Activated T-helper 2 cell treated with anti-CD3 and anti-CD28 coated beads, Interferon-gamma antibody, Interleukin-2, Interleukin-4, amounts not matched to agents 10 μg/mL and 5 μg/mL and 100 μg/mL, durations not matched to agents 14 hours and 24 hours and 36 hours (primary cell): ENCODE measurements at regions not wholly inside any gene's neighbourhood (a gene's known extent, or its start where the extent isn't known, plus 50 kb on each side); places are given as distances from the start of the nearest gene placed in this dataset.
"Not testable (repeated sequence)": the region's sequence is repeated elsewhere in the genome, so short reads cannot be mapped to it uniquely, and the experiment has no call there.

Experiments
- DNase-seq: peaks from one replicate; pipeline ENCODE4 v3.0.0; 2021; ENCODE audit warnings: low spot score
- H3K27ac Mint-ChIP-seq: one replicate; pipeline ENCODE4 v1.8.0; 2021; ENCODE audit warnings: mixed read lengths
- H3K27me3 Mint-ChIP-seq: one replicate; pipeline ENCODE4 v1.8.0; 2021; ENCODE audit warnings: low read depth, mixed read lengths
- H3K36me3 Mint-ChIP-seq: one replicate; pipeline ENCODE4 v1.8.0; 2021; ENCODE audit warnings: low read depth, mixed read lengths
- H3K4me1 Mint-ChIP-seq: one replicate; pipeline ENCODE4 v1.8.0; 2021; ENCODE audit warnings: low read depth, mixed read lengths
- H3K4me3 Mint-ChIP-seq: one replicate; pipeline ENCODE4 v1.8.0; 2021; ENCODE audit warnings: low read depth, mild to moderate bottlenecking, moderate library complexity, mixed read lengths
- H3K9me3 Mint-ChIP-seq: one replicate; pipeline ENCODE4 v1.8.0; 2021; ENCODE audit warnings: mixed read lengths
- intact Hi-C: fragments of 100-400 bp; cut with micrococcal nuclease; formaldehyde crosslinking; loops from one replicate; pipeline ENCODE4 v1.15.1; 2023

DNA sequence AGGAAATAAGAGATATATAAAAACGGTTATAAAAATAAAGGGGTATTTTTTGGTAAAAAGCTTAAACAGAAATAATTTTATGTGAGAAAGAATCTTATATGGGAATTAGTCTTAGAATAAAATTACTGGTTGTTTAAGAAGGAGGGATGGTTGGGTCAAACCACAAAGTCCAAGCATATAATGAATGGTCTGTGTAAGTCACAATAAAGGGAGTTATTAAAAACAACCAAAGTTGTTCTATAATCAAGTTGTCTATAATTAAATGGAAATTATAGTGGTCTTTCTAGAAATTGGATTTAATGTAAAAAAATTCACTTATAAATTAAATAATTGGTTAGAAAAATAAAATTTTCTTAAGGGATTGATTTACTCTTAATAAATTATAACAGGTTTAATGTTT is 304.8 kb downstream of the POM121L12 start:
- Mint-ChIP-seq H3K36me3 (no peaks in the 10 kb centered on the region), H3K27me3 (no peaks in the 10 kb centered on the region), H3K4me1 (no peaks in the 10 kb centered on the region), H3K9me3 (peaks cover 43% of the 10 kb centered on the region), H3K4me3 (no peak overlapping the region), H3K27ac (no peak overlapping the region)
- intact Hi-C loops: no loop called here
- no peak for DNase-seq

DNA sequence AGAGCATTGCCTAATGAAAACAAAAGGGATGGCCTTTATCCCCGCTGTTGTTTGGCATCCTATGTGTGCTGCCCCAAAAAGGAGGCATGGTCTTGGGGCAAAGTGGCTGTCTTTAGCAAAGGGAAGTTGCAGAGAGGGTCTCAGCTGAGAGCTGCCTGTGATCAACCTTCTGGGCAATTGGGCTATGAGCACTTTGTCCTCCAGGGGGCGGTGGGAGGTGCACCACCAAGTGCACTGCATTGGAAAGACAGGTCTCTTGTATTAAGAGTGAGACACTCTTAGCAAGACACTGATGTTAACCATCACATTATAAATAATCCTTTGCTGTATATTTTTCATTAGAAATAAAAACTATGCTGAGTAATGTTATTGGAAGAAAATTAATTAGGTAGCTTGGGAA is 314.8 kb downstream of the POM121L12 start:
- H3K4me1 Mint-ChIP-seq: no peaks in the 10 kb centered on the region
- no peaks in the 10 kb centered on the region for H3K27me3 Mint-ChIP-seq
- peaks cover 42% of the 10 kb centered on the region for H3K9me3 Mint-ChIP-seq
- H3K4me3 Mint-ChIP-seq: no peak overlapping the region
- H3K27ac Mint-ChIP-seq: no peak overlapping the region
- no peak for DNase-seq
- intact Hi-C loops: no loop called here
- no peaks in the 10 kb centered on the region for H3K36me3 Mint-ChIP-seq

GRCh38 chr7:53351681-53352080 is 316.2 kb downstream of the POM121L12 start:
- Mint-ChIP-seq H3K4me1 (no peaks in the 10 kb centered on the region), H3K36me3 (no peaks in the 10 kb centered on the region), H3K27ac (no peak overlapping the region), H3K27me3 (no peaks in the 10 kb centered on the region), H3K4me3 (no peak overlapping the region), H3K9me3 (peaks cover 50% of the 10 kb centered on the region)
- intact Hi-C loops: no loop called here
- DNase-seq: no peak

- Mint-ChIP-seq H3K36me3 (no peaks in the 10 kb centered on the region), H3K27me3 (no peaks in the 10 kb centered on the region), H3K4me1 (no peaks in the 10 kb centered on the region), H3K4me3 (no peak overlapping the region), H3K27ac (no peak overlapping the region), H3K9me3 (peaks cover 45% of the 10 kb centered on the region)
- DNase-seq: no peak
- intact Hi-C loops: no loop called here
Measured at GRCh38 chr7:53358269-53358668, 322.8 kb downstream of the POM121L12 start.

DNA sequence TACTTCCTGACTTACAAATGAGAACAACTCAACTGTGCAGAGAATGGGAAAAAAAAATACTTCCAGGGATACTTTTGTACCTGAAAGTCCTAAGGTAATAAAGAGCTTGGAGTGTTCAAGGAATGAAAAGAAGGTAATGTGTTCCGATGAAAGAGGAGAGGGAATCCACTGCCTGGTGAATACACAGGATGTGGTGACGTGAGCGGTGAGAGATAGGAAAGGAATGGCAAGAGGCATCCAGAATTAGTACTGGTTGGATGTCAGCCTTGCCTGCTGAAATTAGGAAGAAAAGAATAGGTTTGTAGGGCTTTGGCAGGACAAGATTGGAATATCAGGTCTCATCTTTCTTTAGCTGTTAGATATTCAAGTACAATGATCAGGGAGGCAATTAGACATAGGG is 347.7 kb downstream of the POM121L12 start:
- intact Hi-C loops: no loop called here
- Mint-ChIP-seq H3K4me3 (no peak overlapping the region), H3K27ac (no peak overlapping the region), H3K36me3 (no peaks in the 10 kb centered on the region), H3K4me1 (no peaks in the 10 kb centered on the region), H3K27me3 (no peaks in the 10 kb centered on the region), H3K9me3 (peaks cover 52% of the 10 kb centered on the region)
- DNase-seq: no peak

- intact Hi-C loops, H3K36me3 Mint-ChIP-seq, DNase-seq, H3K4me1 Mint-ChIP-seq, H3K27ac Mint-ChIP-seq, H3K4me3 Mint-ChIP-seq, H3K27me3 Mint-ChIP-seq: not testable (repeated sequence)
- peaks cover 42% of the 10 kb centered on the region for H3K9me3 Mint-ChIP-seq
Measured at GRCh38 chr7:53385239-53385638, 349.8 kb downstream of the POM121L12 start.

- DNase-seq: no peak
- Mint-ChIP-seq H3K4me1 (no peaks in the 10 kb centered on the region), H3K4me3 (no peak overlapping the region), H3K9me3 (peaks cover 52% of the 10 kb centered on the region), H3K27ac (no peak overlapping the region), H3K27me3 (no peaks in the 10 kb centered on the region), H3K36me3 (no peaks in the 10 kb centered on the region)
- intact Hi-C loops: no loop called here
Measured at GRCh38 chr7:53387515-53387914, 352.1 kb downstream of the POM121L12 start.

DNA sequence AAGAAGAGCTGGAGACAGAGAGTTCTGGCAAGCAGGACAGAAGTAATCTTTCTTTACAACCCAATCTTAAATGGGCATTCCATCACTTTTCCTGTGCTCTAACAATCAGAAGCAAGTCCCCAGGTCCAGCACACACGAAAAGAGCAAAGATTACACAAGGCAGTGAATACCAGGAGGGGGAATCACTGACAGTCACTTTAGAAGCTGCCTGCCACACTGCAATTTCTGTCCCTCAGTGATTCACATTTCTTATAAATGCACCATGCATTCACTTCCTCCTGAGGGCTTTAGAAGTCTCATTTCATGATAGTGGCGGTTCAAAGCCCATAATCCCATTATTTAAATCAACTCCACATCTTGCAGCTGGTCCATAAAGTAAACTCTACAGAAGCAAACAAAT is 362.5 kb downstream of the POM121L12 start:
- no peak overlapping the region for H3K27ac Mint-ChIP-seq
- intact Hi-C loops: no loop called here

DNA sequence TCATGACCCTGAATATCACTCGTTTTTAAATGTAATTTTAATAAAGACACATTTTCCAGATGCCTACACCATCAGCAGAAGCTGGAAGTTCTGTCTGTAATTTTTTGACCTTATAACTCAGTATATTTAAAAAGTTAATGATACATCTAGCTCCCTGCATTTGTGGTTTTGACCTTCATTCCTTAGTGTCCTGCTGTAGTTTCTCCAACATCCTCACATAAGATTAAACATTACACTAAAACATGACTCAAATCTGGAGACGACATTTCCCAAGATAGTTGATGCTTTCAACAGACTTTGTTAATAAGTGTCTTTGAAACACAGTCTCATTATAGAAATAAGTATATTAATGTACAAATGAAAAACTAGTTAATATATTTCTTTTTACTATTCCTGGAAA is 363.1 kb downstream of the POM121L12 start:
- no peak overlapping the region for H3K4me3 Mint-ChIP-seq
- H3K9me3 Mint-ChIP-seq: peaks cover 43% of the 10 kb centered on the region
- intact Hi-C loops: no loop called here
- no peaks in the 10 kb centered on the region for H3K27me3 Mint-ChIP-seq
- DNase-seq: no peak
- H3K27ac Mint-ChIP-seq: no peak overlapping the region
- H3K36me3 Mint-ChIP-seq: no peaks in the 10 kb centered on the region
- H3K4me1 Mint-ChIP-seq: no peaks in the 10 kb centered on the region

More for the DNA sequence above, 362.5 kb downstream of the POM121L12 start:
- Mint-ChIP-seq H3K4me3 (no peak overlapping the region), H3K4me1 (no peaks in the 10 kb centered on the region), H3K9me3 (peaks cover 41% of the 10 kb centered on the region), H3K36me3 (no peaks in the 10 kb centered on the region), H3K27me3 (no peaks in the 10 kb centered on the region)
- no peak for DNase-seq

GRCh38 chr7:53413021-53413420 is 377.6 kb downstream of the POM121L12 start:
- DNase-seq: no peak
- intact Hi-C loops: no loop called here
- H3K9me3 Mint-ChIP-seq: peaks cover 64% of the 10 kb centered on the region
- H3K27ac Mint-ChIP-seq: no peak overlapping the region
- no peaks in the 10 kb centered on the region for H3K4me1 Mint-ChIP-seq
- no peaks in the 10 kb centered on the region for H3K27me3 Mint-ChIP-seq
- H3K36me3 Mint-ChIP-seq: no peaks in the 10 kb centered on the region
- H3K4me3 Mint-ChIP-seq: no peak overlapping the region

DNA sequence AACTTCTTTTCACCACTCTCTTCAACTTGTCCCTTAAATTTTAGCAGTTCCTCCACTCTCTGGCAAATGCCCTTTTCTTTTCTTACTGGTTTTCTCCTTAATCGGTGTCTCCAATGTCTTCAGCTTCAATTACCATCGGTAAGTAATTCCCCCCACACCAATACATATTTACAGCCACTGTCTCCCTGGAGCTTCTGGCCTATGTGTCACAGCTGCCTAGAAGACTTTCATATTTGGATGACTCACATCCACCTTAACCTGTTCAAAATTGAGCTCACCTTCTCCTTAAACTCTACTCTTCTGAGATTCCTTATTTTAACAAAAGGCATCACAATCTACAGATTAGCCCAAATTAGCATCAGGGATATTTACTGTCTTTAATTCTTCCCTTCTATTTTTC is 380.4 kb downstream of the POM121L12 start:
- Mint-ChIP-seq H3K27me3 (no peaks in the 10 kb centered on the region), H3K4me1 (no peaks in the 10 kb centered on the region), H3K36me3 (no peaks in the 10 kb centered on the region), H3K4me3 (no peak overlapping the region), H3K9me3 (peaks cover 71% of the 10 kb centered on the region), H3K27ac (no peak overlapping the region)
- intact Hi-C loops: no loop called here
- DNase-seq: no peak

- no peak for DNase-seq
- intact Hi-C loops: no loop called here
- Mint-ChIP-seq H3K36me3 (no peaks in the 10 kb centered on the region), H3K27me3 (no peaks in the 10 kb centered on the region), H3K4me1 (no peaks in the 10 kb centered on the region), H3K9me3 (peaks cover 52% of the 10 kb centered on the region), H3K4me3 (no peak overlapping the region), H3K27ac (no peak overlapping the region)
Measured at GRCh38 chr7:53418834-53419482, 383.5 kb downstream of the POM121L12 start.

GRCh38 chr7:53420550-53420949 is 385.1 kb downstream of the POM121L12 start:
- no peaks in the 10 kb centered on the region for H3K27me3 Mint-ChIP-seq
- H3K4me1 Mint-ChIP-seq: no peaks in the 10 kb centered on the region
- H3K9me3 Mint-ChIP-seq: peaks cover 48% of the 10 kb centered on the region

DNA sequence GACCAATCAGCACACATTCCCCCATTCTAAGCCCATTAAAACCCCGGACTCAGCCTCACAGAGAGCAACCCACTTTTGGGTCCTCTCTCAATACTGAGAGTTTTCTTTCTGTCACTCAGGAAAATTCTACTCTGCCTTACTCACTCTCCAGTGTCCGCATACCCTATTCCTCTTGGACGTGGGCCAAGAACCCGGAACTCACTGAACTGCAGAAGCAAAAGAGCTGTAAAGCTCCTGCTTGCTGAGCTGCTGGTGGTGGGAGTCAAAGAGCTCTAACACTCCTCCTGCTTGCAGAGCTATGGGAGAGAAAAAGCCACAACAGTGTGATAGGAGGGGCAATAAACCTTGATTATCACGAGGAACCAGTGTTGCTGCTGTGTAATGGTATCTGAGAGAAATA is 386.9 kb downstream of the POM121L12 start:
- DNase-seq: no peak
- H3K4me1 Mint-ChIP-seq: no peaks in the 10 kb centered on the region
- no peaks in the 10 kb centered on the region for H3K36me3 Mint-ChIP-seq
- H3K9me3 Mint-ChIP-seq: peaks cover 45% of the 10 kb centered on the region
- intact Hi-C loops: no loop called here
- no peak overlapping the region for H3K27ac Mint-ChIP-seq
- no peaks in the 10 kb centered on the region for H3K27me3 Mint-ChIP-seq
- H3K4me3 Mint-ChIP-seq: no peak overlapping the region

More at GRCh38 chr7:53420550-53420949, 385.1 kb downstream of the POM121L12 start:
- DNase-seq: no peak
- H3K36me3 Mint-ChIP-seq: no peaks in the 10 kb centered on the region
- intact Hi-C loops: no loop called here
- no peak overlapping the region for H3K27ac Mint-ChIP-seq
- H3K4me3 Mint-ChIP-seq: no peak overlapping the region
